MCF 10A (cell line): ENCODE measurements at regions not wholly inside any gene's neighbourhood (a gene's known extent, or its start where the extent isn't known, plus 50 kb on each side); places are given as distances from the start of the nearest gene placed in this dataset.
"Not testable (repeated sequence)": the region's sequence is repeated elsewhere in the genome, so short reads cannot be mapped to it uniquely, and the experiment has no call there.

Source experiments
- BruUV-seq: library from RNA; stranded (reverse); fragments of 400-500 nt; replicated peaks from 2 replicates; lab custom pipeline; 2021; lab: Mats Ljungman, UMichigan
- CTCF ChIA-PET: fragments of 300-600 bp; sonication (Branson Sonifier 250); formaldehyde crosslinking; extraction: SDS; loops from one replicate; lab custom pipeline; 2021; ENCODE audit warnings: antibody characterized with exemption, inconsistent platforms; lab: Yijun Ruan, JAX
- POLR2A ChIA-PET: fragments of 300-600, 350-650 bp; sonication (Branson Sonifier 250); formaldehyde crosslinking; extraction: SDS; loops from one replicate; lab custom pipeline; 2020; ENCODE audit warnings: antibody characterized with exemption, inconsistent platforms; lab: Yijun Ruan, JAX
- DNase-seq: peaks from one replicate; pipeline ENCODE4 v3.0.0-alpha.2; 2018; ENCODE audit not compliant: unreplicated experiment
- H3K27ac Mint-ChIP-seq: one replicate; pipeline ENCODE4 v1.8.0; 2022; ENCODE audit warnings: mild to moderate bottlenecking, low read depth, mixed read lengths; ENCODE audit not compliant: unreplicated experiment
- H3K27me3 Mint-ChIP-seq: one replicate; pipeline ENCODE4 v1.8.0; 2022; ENCODE audit warnings: mixed read lengths; ENCODE audit not compliant: insufficient read depth, unreplicated experiment
- H3K36me3 Mint-ChIP-seq: one replicate; pipeline ENCODE4 v1.8.0; 2022; ENCODE audit warnings: mild to moderate bottlenecking, moderate library complexity, mixed read lengths; ENCODE audit not compliant: insufficient read depth, unreplicated experiment
- H3K4me1 Mint-ChIP-seq: one replicate; pipeline ENCODE4 v1.8.0; 2022; ENCODE audit warnings: mixed read lengths; ENCODE audit not compliant: insufficient read depth, unreplicated experiment
- H3K4me3 Mint-ChIP-seq: one replicate; pipeline ENCODE4 v1.8.0; 2022; ENCODE audit warnings: mild to moderate bottlenecking, moderate library complexity, mixed read lengths; ENCODE audit not compliant: unreplicated experiment
- H3K9me3 Mint-ChIP-seq: one replicate; pipeline ENCODE4 v1.8.0; 2022; ENCODE audit warnings: mixed read lengths; ENCODE audit not compliant: unreplicated experiment
- intact Hi-C: fragments of 100-400 bp; cut with micrococcal nuclease; formaldehyde crosslinking; loops from 2 replicates; pipeline ENCODE4 v1.14.1; 2022
- TF ChIP-seq, protein P1 (sequence below): fragments of 200-600 bp; IDR thresholded peaks from one replicate; pipeline ENCODE4 v1.8.0; 2022; ENCODE audit warnings: antibody characterized with exemption, mild to moderate bottlenecking; ENCODE audit not compliant: unreplicated experiment

DNA sequence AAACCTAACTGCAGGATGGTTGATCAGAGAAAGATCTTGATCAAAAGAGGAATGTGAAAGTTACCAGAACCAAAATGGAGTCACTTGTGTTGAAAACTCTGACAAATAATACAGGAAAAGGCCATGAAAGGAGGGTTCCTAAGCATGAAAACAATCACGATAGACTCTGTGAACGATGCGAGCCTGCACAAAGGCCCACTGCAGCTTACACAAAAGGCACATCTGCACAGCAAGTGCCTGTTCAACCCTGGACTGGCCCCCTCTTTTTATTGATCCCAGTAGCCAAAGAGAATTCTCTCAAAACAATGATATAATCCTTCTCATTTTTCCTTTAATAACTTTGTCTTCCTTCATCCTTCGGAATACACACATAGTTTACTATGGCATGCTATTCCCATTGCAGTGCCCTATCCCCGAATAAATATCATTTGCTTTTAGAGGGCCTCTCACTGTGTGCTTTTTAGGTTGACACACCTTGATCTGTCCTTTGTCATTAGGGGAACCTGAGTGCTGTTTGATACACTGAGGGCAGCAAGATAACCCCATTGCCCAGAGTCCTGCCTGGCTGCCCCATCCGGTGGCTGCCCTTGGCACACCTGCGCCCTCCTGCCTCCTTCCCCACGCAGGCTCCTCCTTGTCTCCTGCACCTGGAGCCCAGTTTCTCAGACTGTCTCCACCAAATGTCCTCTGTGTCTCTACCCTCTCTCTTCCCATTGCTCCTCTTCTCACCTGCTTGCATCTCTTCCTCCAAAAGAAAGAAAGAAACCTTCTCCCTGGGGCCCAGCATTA is 98.3 kb upstream of the FRMD1 start:
- ChIA-PET CTCF (no interaction called here), POLR2A (no interaction called here)
- Mint-ChIP-seq H3K4me1 (no peaks in the 10 kb centered on the region), H3K9me3 (no peaks in the 10 kb centered on the region), H3K27me3 (peaks cover 43% of the 10 kb centered on the region), H3K36me3 (peaks cover 5% of the 10 kb centered on the region), H3K27ac (no peak overlapping the region), H3K4me3 (no peak overlapping the region)
- BruUV-seq = no TSS peak
- no peak for DNase-seq
- TF ChIP-seq, protein P1, sequence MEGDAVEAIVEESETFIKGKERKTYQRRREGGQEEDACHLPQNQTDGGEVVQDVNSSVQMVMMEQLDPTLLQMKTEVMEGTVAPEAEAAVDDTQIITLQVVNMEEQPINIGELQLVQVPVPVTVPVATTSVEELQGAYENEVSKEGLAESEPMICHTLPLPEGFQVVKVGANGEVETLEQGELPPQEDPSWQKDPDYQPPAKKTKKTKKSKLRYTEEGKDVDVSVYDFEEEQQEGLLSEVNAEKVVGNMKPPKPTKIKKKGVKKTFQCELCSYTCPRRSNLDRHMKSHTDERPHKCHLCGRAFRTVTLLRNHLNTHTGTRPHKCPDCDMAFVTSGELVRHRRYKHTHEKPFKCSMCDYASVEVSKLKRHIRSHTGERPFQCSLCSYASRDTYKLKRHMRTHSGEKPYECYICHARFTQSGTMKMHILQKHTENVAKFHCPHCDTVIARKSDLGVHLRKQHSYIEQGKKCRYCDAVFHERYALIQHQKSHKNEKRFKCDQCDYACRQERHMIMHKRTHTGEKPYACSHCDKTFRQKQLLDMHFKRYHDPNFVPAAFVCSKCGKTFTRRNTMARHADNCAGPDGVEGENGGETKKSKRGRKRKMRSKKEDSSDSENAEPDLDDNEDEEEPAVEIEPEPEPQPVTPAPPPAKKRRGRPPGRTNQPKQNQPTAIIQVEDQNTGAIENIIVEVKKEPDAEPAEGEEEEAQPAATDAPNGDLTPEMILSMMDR = no peak
- intact Hi-C loops = no loop called here

- Mint-ChIP-seq H3K4me1 (no peaks in the 10 kb centered on the region), H3K36me3 (no peaks in the 10 kb centered on the region), H3K27me3 (peaks cover 40% of the 10 kb centered on the region), H3K27ac (no peak overlapping the region), H3K4me3 (no peak overlapping the region), H3K9me3 (no peaks in the 10 kb centered on the region)
- ChIA-PET POLR2A (no interaction called here), CTCF (no interaction called here)
- no peak for DNase-seq
- intact Hi-C loops = no loop called here
- no TSS peak for BruUV-seq
- TF ChIP-seq, protein P1 = no peak
Measured at GRCh38 chr6:168171673-168172353, 92.8 kb upstream of the FRMD1 start.

GRCh38 chr6:168170841-168171601 is 92.0 kb upstream of the FRMD1 start:
- Mint-ChIP-seq H3K4me3 (no peak overlapping the region), H3K9me3 (no peaks in the 10 kb centered on the region), H3K27ac (no peak overlapping the region), H3K36me3 (no peaks in the 10 kb centered on the region), H3K27me3 (peaks cover 40% of the 10 kb centered on the region), H3K4me1 (no peaks in the 10 kb centered on the region)
- BruUV-seq = no TSS peak
- CTCF ChIA-PET = no interaction called here
- POLR2A ChIA-PET = no interaction called here
- intact Hi-C loops = no loop called here
- DNase-seq = no peak
- TF ChIP-seq, protein P1 = no peak

- no TSS peak for BruUV-seq
- Mint-ChIP-seq H3K4me3 (no peak overlapping the region), H3K4me1 (no peaks in the 10 kb centered on the region), H3K27me3 (peaks cover 36% of the 10 kb centered on the region), H3K36me3 (no peaks in the 10 kb centered on the region), H3K27ac (no peak overlapping the region), H3K9me3 (no peaks in the 10 kb centered on the region)
- DNase-seq = no peak
- TF ChIP-seq, protein P1 = no peak
- CTCF ChIA-PET = interaction anchor here (0.8 kb wide), 1 partner anchor 7 kb away, joined by 4 read pairs; no protein-coding TSS in a partner anchor
- POLR2A ChIA-PET = interaction anchor here (0.8 kb wide), 1 partner anchor 111 kb away, joined by 3 read pairs; no protein-coding TSS in a partner anchor
- intact Hi-C loops = no loop called here
Measured at GRCh38 chr6:168169624-168170023, 90.6 kb upstream of the FRMD1 start.

DNA sequence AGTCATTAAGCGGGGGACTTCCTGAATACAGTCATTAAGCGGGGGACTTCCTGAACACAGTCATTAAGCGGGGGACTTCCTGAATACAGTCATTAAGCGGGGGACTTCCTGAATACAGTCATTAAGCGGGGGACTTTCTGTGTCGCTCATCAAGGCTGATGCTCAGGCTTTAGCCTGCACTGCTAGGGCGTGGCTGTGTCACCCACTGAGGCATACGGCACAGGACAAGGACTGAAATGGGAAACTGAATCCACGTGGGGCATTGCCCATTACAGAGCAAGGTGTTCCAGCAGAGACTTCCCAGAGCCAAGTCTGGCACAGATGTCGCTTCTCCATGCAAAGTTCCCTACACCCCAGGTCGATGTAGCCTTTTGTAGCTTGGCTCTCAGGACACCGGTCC is 89.9 kb upstream of the FRMD1 start:
- BruUV-seq, H3K4me1 Mint-ChIP-seq, H3K36me3 Mint-ChIP-seq, intact Hi-C loops, DNase-seq, H3K4me3 Mint-ChIP-seq, H3K9me3 Mint-ChIP-seq, POLR2A ChIA-PET, H3K27ac Mint-ChIP-seq, CTCF ChIA-PET: not testable (repeated sequence)
- peaks cover 29% of the 10 kb centered on the region for H3K27me3 Mint-ChIP-seq
